H1 (cell line): ENCODE measurements at regions not wholly inside any gene's neighbourhood (a gene's known extent, or its start where the extent isn't known, plus 50 kb on each side); places are given as distances from the start of the nearest gene placed in this dataset.

ENCODE experiments used
- ASH2L ChIP-seq: fragments of 200-600, 300-600 bp; sonication (generic); IDR thresholded peaks from one replicate; pipeline ENCODE4 v1.7.1; 2017; ENCODE audit warnings: low read length
- EZH2 ChIP-seq: fragments of 200-600 bp; sonication (generic); IDR thresholded peaks from 2 replicates; pipeline ENCODE4 v1.7.1; 2012; ENCODE audit warnings: low read depth, mild to moderate bottlenecking, moderate library complexity, low read length, inconsistent platforms; ENCODE audit not compliant: severe bottlenecking
- HDAC2 ChIP-seq, 2 experiments: fragments of 300-600 bp in 1 of 2; sonication (generic) in 1 of 2; IDR thresholded peaks; 2 replicates each; pipeline ENCODE4 v1.6.1; 2011 to 2012; ENCODE audit warnings: low read depth in 2 of 2, low read length in 2 of 2, mild to moderate bottlenecking in 2 of 2, moderate library complexity in 2 of 2, borderline replicate concordance in 1 of 2, inconsistent platforms in 1 of 2
- JUND ChIP-seq: IDR thresholded peaks from 2 replicates; pipeline ENCODE4 v1.6.1; 2011; ENCODE audit warnings: mild to moderate bottlenecking, improper control_type of control experiment, low read length
- KDM1A ChIP-seq: fragments of 200-600, 300-600 bp; sonication (generic); IDR thresholded peaks from 2 replicates; pipeline ENCODE4 v1.7.1; 2016; ENCODE audit warnings: mild to moderate bottlenecking, low read length, borderline replicate concordance
- KDM5A ChIP-seq: fragments of 200-600 bp; IDR thresholded peaks from 2 replicates; pipeline ENCODE4 v1.7.1; 2012; ENCODE audit warnings: mild to moderate bottlenecking, low read length, inconsistent platforms, mixed read lengths
- MAX ChIP-seq: IDR thresholded peaks from 2 replicates; pipeline ENCODE4 v1.6.1; 2012; ENCODE audit warnings: inconsistent platforms
- POLR2A ChIP-seq, 2 experiments: IDR thresholded peaks; 1 replicate in 1 of 2; 2 replicates in 1 of 2; pipeline ENCODE4 v1.6.1; 2011; ENCODE audit warnings: low read depth in 2 of 2, low read length in 2 of 2, mild to moderate bottlenecking in 2 of 2; ENCODE audit errors: control extremely low read depth in 1 of 2
- POLR2AphosphoS5 ChIP-seq: IDR thresholded peaks from 2 replicates; pipeline ENCODE4 v1.6.1; 2011; ENCODE audit warnings: low read depth, low read length
- SIN3A ChIP-seq, 2 experiments: IDR thresholded peaks in 1 of 2; conservative IDR thresholded peaks in 1 of 2; 2 replicates each; pipeline ENCODE4 v1.6.1; 2011 to 2012; ENCODE audit warnings: low read length in 2 of 2, improper control_type of control experiment in 1 of 2, low read depth in 1 of 2, mild to moderate bottlenecking in 1 of 2
- USF2 ChIP-seq: IDR thresholded peaks from 2 replicates; pipeline ENCODE4 v1.6.1; 2011; ENCODE audit warnings: low read length, improper control_type of control experiment
- YY1 ChIP-seq: IDR thresholded peaks from 2 replicates; pipeline ENCODE4 v1.6.1; 2011; ENCODE audit warnings: low read depth, mild to moderate bottlenecking, low read length
- ZNF274 ChIP-seq: IDR thresholded peaks from 2 replicates; pipeline ENCODE4 v1.7.0; 2012; ENCODE audit warnings: low read length, borderline replicate concordance; ENCODE audit errors: extremely low read depth
- TF ChIP-seq, protein P1 (sequence below), 3 experiments: IDR thresholded peaks; 1 replicate in 2 of 3; 2 replicates in 1 of 3; pipeline versions ENCODE4 v1.5.1 to v1.6.1; 2011; ENCODE audit warnings: low read length in 3 of 3, mild to moderate bottlenecking in 3 of 3, inconsistent platforms in 2 of 3, low read depth in 1 of 3, moderate library complexity in 1 of 3; ENCODE audit not compliant: insufficient read depth in 1 of 3; ENCODE audit errors: control extremely low read depth in 1 of 3

- TF ChIP-seq YY1 (no peak), KDM5A (no peak), SIN3A (conservative IDR thresholded peaks at IDR 0.05 in 1 of 2, IDR thresholded peaks at IDR 0.05 in 1 of 2; ENCODE audit: low read depth in 1 of 2, low read length in 2 of 2) (no peak), KDM1A (no peak), USF2 (no peak), EZH2 (no peak), POLR2A (IDR thresholded peaks at IDR 0.05; ENCODE audit: control extremely low read depth in 1 of 2, low read depth in 2 of 2, low read length in 2 of 2) (no peak), POLR2AphosphoS5 (no peak), JUND (no peak), ASH2L (no peak), HDAC2 (IDR thresholded peaks at IDR 0.05; ENCODE audit: borderline replicate concordance in 1 of 2, low read depth in 2 of 2, low read length in 2 of 2) (no peak), ZNF274 (no peak), MAX (no peak)
- TF ChIP-seq, protein P1, sequence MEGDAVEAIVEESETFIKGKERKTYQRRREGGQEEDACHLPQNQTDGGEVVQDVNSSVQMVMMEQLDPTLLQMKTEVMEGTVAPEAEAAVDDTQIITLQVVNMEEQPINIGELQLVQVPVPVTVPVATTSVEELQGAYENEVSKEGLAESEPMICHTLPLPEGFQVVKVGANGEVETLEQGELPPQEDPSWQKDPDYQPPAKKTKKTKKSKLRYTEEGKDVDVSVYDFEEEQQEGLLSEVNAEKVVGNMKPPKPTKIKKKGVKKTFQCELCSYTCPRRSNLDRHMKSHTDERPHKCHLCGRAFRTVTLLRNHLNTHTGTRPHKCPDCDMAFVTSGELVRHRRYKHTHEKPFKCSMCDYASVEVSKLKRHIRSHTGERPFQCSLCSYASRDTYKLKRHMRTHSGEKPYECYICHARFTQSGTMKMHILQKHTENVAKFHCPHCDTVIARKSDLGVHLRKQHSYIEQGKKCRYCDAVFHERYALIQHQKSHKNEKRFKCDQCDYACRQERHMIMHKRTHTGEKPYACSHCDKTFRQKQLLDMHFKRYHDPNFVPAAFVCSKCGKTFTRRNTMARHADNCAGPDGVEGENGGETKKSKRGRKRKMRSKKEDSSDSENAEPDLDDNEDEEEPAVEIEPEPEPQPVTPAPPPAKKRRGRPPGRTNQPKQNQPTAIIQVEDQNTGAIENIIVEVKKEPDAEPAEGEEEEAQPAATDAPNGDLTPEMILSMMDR (IDR thresholded peaks at IDR 0.05; ENCODE audit: control extremely low read depth in 1 of 3, insufficient read depth in 1 of 3, low read depth in 1 of 3, low read length in 3 of 3), result no peak
Observed at GRCh38 chr5:68793074-68793473, 300.7 kb upstream of the SLC30A5 start.
